Muscle layer of colon (tissue), 2 donors: ENCODE measurements at regions not wholly inside any gene's neighbourhood (a gene's known extent, or its start where the extent isn't known, plus 50 kb on each side); places are given as distances from the start of the nearest gene placed in this dataset.

ENCODE experiments used
- H3K27ac ChIP-seq: one replicate; pipeline ENCODE4 v1.7.0; 2013; ENCODE audit warnings: low read depth, mild to moderate bottlenecking, low read length, moderate library complexity
- H3K27me3 ChIP-seq, 2 donors: one replicate each; pipeline ENCODE4 v1.7.0; 2013; ENCODE audit warnings: low read length in 2 of 2, mild to moderate bottlenecking in 2 of 2; ENCODE audit not compliant: insufficient read depth in 2 of 2, control insufficient read depth in 1 of 2
- H3K36me3 ChIP-seq: one replicate; pipeline ENCODE4 v1.7.0; 2013; ENCODE audit warnings: mild to moderate bottlenecking, low read length; ENCODE audit not compliant: insufficient read depth
- H3K4me1 ChIP-seq: one replicate; pipeline ENCODE4 v1.7.0; 2013; ENCODE audit warnings: mild to moderate bottlenecking, low read length; ENCODE audit not compliant: insufficient read depth
- H3K4me3 ChIP-seq, 2 donors: one replicate each; pipeline ENCODE4 v1.7.0; 2013; ENCODE audit warnings: low read length in 2 of 2, low read depth in 1 of 2, mild to moderate bottlenecking in 1 of 2, moderate library complexity in 1 of 2
- H3K9ac ChIP-seq: one replicate; pipeline ENCODE4 v1.7.0; 2013; ENCODE audit warnings: low read length
- H3K9me3 ChIP-seq: one replicate; pipeline ENCODE4 v1.7.0; 2013; ENCODE audit warnings: mild to moderate bottlenecking, low read length
- donor health status: abdominal sarcoma.
- donor health status: Adenocarcinoma of cecum.

DNA sequence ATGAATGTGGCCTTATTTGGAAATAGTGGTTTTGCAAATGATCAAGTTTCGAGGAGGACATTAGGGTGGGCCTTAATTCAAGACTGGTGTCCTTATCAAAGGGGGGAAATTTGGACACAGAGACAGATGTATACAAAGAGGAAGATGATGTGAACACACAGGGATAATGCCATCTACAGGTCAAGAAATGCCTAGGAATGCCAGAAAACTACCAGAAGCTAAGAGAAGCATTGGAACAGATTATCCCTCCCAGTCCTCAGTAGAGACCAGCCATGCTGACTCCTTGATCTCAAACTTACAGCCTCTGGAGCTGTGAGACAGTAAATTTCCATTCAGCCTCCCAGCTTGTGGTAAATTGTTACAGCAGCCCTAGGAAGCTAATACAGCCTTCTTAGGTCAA is 151.4 kb downstream of the PTGER3 start:
- Histone ChIP-seq H3K4me1 (no peaks in the 10 kb centered on the region), H3K27me3 (no peaks in the 10 kb centered on the region), H3K4me3 (no peak overlapping the region), H3K36me3 (no peaks in the 10 kb centered on the region), H3K9ac (no peak overlapping the region), H3K9me3 (no peaks in the 10 kb centered on the region), H3K27ac (no peak overlapping the region)

DNA sequence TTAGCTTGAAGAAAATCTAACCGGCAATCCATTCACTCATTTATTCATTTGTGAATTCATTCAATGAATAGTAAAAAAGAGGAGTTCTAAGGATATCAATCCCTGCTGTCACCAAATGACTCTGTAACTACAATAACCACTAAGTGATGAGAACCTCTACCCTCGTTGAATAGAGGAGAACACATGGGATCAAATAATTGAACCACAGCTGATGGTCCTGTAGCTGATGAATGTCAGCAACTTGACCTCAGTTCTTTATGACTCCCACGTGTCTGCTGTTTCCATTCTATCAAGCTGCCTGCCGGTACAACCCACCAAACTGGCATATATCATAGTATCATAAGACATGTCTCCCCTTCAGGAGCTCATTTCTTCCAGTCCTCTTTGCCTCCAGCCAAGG is 150.3 kb downstream of the PTGER3 start:
- H3K4me1 ChIP-seq, result no peaks in the 10 kb centered on the region
- no peak overlapping the region for H3K4me3 ChIP-seq
- H3K9ac ChIP-seq, result no peak overlapping the region
- no peak overlapping the region for H3K27ac ChIP-seq
- no peaks in the 10 kb centered on the region for H3K27me3 ChIP-seq
- no peaks in the 10 kb centered on the region for H3K36me3 ChIP-seq
- no peaks in the 10 kb centered on the region for H3K9me3 ChIP-seq

DNA sequence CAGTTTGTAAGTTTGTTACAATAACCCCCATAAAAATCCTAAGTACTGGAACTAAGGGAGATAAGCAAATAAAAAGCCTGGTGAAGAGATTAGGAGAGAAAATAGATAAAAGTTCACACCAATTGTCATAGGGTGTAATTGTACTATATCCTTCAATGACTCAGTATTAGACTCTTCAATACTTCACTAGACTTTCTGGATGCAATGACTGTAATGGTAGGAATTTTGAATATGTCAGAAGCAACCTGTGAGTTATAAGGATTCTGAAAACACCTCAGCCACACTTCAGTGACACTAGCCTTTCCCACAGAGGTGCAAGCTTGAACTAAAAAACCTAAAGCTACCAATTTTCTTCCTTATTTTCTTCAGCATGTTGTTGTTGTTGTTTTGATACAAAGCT is 147.9 kb downstream of the PTGER3 start:
- H3K4me3 ChIP-seq, result no peak overlapping the region
- no peaks in the 10 kb centered on the region for H3K27me3 ChIP-seq
- no peak overlapping the region for H3K9ac ChIP-seq
- H3K36me3 ChIP-seq, result no peaks in the 10 kb centered on the region
- no peak overlapping the region for H3K27ac ChIP-seq
- no peaks in the 10 kb centered on the region for H3K4me1 ChIP-seq
- H3K9me3 ChIP-seq, result no peaks in the 10 kb centered on the region

DNA sequence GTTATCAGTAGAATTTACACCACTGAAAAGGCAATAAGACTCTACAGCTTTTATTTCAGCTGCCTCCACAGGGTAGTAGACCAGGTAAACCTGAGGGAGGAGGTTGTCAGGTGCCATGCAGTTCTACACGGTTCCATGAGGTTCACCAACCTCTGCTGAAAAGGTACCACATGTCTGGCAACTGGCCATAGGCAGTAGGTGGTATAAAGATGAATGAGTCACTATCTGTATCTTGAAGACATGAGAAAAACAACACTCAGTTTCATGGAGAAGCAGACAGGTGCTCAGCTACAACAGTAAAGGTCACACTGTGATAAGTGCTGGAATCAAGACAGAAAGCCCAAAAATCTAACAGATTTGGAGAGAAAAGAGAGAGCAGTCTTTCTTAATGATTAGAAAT is 145.4 kb downstream of the PTGER3 start:
- Histone ChIP-seq H3K27ac (no peak overlapping the region), H3K36me3 (no peaks in the 10 kb centered on the region), H3K4me1 (no peaks in the 10 kb centered on the region), H3K9ac (no peak overlapping the region), H3K27me3 (no peaks in the 10 kb centered on the region), H3K9me3 (no peaks in the 10 kb centered on the region), H3K4me3 (no peak overlapping the region)

DNA sequence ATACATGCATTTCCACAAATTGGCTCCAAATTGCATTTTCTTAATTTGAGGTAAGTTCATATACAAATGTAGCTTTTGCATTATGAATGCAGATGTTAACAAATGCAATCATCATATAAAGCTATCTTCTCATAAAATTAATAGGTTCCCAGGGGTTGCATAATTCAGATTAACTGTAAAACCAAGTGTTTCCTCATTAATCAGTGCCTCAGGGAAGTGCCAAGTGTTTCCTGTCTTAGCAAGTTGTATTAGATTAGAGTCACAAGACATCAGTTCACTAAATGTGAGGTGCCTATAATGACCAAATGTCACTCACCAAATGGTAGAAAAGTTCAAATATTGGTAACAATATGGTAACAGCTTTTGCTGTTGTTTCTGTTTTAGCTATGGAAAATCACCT is 140.8 kb downstream of the PTGER3 start:
- H3K9ac ChIP-seq, result no peak overlapping the region
- no peaks in the 10 kb centered on the region for H3K9me3 ChIP-seq
- no peaks in the 10 kb centered on the region for H3K36me3 ChIP-seq
- no peak overlapping the region for H3K4me3 ChIP-seq
- H3K27ac ChIP-seq, result no peak overlapping the region
- no peaks in the 10 kb centered on the region for H3K4me1 ChIP-seq
- H3K27me3 ChIP-seq, result no peaks in the 10 kb centered on the region

DNA sequence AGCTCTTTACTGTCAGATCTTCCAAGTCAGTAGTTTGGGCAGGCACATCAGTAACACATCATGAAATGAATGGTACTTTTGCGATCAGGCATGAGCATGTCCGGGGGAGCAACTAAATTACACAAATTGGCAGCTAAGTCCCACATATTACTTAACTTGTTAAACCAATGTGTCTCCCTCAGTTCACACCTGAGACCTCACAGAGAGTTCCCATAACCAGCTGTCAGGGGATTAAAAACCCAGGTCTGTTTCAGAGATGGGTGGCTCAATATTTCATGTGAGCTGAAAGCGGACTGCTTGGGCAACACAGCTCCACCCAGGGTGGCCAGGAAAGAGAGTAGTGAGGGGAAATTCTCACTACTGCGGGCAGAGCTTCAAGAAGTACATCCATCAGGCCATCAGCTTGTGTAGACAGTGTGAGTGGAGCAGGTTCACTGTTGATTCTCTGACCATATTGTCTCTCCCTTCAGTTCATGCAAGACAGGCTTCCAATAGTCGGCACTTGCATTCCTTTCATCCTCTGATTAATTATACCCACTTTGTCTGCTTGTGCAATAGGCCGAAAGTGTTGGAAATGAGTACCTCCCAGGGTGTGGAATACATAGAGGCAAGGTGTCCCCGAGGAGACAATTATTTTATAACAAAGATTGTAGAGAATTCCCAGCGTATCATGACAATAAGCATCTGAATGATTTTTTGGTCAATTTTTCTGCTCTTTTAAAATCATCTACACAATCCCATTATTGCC is 139.9 kb downstream of the PTGER3 start:
- Histone ChIP-seq H3K27me3 (no peaks in the 10 kb centered on the region), H3K9ac (no peak overlapping the region), H3K36me3 (no peaks in the 10 kb centered on the region), H3K9me3 (no peaks in the 10 kb centered on the region), H3K4me3 (no peak overlapping the region), H3K4me1 (no peaks in the 10 kb centered on the region), H3K27ac (no peak overlapping the region)

DNA sequence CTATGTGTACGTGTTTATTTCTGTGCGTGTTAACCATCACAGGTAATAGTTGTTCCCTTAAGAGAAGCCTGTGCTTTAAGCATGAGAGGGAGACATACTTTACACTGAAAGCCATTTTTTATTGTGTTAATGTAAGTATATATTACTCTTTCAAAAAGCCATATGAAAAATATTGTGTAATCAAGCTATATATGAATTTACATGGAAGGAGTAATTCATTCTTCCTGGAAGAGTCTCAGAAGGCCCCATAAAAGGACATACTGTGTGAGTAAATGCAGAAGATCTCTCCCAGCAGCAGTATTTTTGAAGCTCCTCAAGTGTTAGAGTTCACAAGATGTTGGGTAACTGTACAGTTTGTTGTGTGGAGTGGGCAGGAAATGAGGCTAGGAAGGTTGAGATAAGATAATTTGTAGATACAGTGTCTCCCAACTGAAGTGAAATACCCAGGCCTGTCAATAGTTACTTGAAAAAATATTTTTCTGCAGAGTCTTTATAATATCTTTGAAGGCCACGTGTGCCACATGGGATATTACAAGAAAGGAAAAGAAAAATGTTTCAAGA is 138.3 kb downstream of the PTGER3 start:
- no peaks in the 10 kb centered on the region for H3K9me3 ChIP-seq
- H3K27ac ChIP-seq, result no peak overlapping the region
- H3K4me1 ChIP-seq, result no peaks in the 10 kb centered on the region
- H3K4me3 ChIP-seq, result no peak overlapping the region
- H3K9ac ChIP-seq, result no peak overlapping the region
- H3K27me3 ChIP-seq, result no peaks in the 10 kb centered on the region
- no peaks in the 10 kb centered on the region for H3K36me3 ChIP-seq

DNA sequence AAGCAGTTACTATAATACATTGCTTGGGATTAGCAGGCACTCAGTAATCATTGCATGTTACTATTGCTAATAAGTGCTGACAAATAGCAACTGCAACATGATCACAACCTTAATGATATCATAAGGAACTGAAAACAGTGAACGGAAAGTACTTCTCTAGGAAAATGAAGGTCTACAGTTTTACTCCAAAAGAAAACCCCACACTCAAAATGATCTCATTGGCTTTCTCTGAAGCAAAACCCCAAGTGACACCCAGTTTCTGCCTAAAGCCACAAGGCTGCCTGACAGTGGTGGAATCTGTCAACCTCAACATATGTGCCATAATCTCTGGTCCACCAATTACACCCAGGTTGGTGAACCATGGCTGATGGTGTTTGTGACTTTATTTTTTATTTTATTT is 137.6 kb downstream of the PTGER3 start:
- H3K4me3 ChIP-seq, result no peak overlapping the region
- H3K36me3 ChIP-seq, result no peaks in the 10 kb centered on the region
- H3K9ac ChIP-seq, result no peak overlapping the region
- H3K27me3 ChIP-seq, result no peaks in the 10 kb centered on the region
- no peak overlapping the region for H3K27ac ChIP-seq
- peaks cover 1% of the 10 kb centered on the region for H3K4me1 ChIP-seq
- H3K9me3 ChIP-seq, result no peaks in the 10 kb centered on the region

DNA sequence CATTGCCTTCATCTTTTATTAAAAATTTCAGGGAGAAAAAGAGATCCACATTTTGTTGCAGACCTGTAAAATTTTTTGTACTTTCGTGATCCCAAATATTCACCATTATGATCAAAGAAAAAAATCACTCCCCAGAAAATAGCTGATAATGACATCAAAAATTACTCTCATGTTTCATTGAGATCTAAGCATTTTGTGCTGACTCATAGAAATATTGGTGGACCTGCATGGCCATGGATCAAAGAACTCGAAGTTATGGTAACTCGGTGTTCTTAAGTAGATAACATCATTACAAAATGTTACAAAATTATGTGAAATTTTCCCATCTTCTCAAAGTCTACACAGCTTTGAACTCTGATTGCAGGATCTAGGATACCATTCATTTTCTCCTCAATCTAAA is 135.8 kb downstream of the PTGER3 start:
- Histone ChIP-seq H3K4me3 (no peak overlapping the region), H3K36me3 (no peaks in the 10 kb centered on the region), H3K4me1 (peaks cover 8% of the 10 kb centered on the region), H3K27ac (no peak overlapping the region), H3K9me3 (no peaks in the 10 kb centered on the region), H3K27me3 (no peaks in the 10 kb centered on the region), H3K9ac (no peak overlapping the region)

DNA sequence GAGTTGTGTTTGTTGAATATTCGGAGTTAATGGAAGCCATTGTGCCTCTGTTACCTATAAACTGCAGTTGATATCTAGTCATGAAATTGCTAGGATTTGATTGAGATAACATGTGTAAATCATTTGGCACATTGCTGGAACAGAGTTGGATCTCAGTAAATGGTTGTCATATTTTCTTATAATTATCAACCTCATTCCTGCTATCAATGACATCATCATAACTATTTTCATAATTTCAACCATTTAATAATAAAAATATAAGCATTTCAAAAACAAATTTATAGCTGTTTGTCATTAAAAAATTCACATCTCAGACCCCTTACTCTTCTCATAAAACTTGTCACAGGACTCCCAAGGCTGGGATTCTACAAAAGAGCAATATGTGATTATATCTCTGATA is 133.4 kb downstream of the PTGER3 start:
- no peaks in the 10 kb centered on the region for H3K36me3 ChIP-seq
- H3K27ac ChIP-seq, result no peak overlapping the region
- H3K9ac ChIP-seq, result no peak overlapping the region
- H3K4me1 ChIP-seq, result peaks cover 8% of the 10 kb centered on the region
- H3K9me3 ChIP-seq, result no peaks in the 10 kb centered on the region
- no peak overlapping the region for H3K4me3 ChIP-seq
- H3K27me3 ChIP-seq, result no peaks in the 10 kb centered on the region

DNA sequence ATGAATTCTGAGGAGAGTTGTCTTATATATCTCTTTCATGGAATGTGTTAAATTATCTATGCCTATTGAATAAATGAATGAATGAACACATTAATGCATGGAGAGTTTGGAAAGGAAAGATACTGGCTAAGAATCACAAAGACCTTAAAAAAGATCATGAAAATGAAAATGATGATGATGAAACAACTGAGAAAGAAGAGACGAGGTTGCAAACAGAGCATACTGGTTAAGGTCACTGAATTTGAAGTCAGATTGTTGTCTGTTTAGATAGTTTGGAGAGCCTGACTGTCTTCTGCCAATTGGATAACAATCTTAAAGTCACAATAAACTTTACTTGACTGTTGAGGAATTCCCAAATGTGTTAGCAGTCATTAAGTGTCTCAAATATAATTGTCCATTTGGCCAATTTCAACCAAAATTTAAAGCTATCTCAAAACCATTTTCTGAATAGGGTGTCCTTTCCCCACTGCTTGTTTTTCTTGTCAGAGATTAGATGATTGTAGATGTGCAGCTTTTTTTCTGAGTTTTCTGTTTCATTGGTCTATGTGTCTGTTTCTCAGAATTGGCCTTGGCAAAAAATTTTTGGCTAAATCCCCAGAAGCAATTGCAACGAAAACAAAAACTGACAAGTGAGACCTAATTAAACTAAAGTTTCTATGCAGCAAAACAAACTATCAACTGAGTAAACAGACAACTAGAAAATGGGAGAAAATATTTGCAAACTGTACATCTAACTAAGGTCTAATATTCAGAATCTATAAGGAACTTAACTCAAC is 132.2 kb downstream of the PTGER3 start:
- H3K27ac ChIP-seq, result no peak overlapping the region
- H3K36me3 ChIP-seq, result no peaks in the 10 kb centered on the region
- H3K27me3 ChIP-seq, result no peaks in the 10 kb centered on the region
- H3K9me3 ChIP-seq, result no peaks in the 10 kb centered on the region
- H3K4me1 ChIP-seq, result peaks cover 8% of the 10 kb centered on the region
- no peak overlapping the region for H3K4me3 ChIP-seq
- H3K9ac ChIP-seq, result no peak overlapping the region
